GM12872 (cell line): ENCODE measurements at regions not wholly inside any gene's neighbourhood (a gene's known extent, or its start where the extent isn't known, plus 50 kb on each side); places are given as distances from the start of the nearest gene placed in this dataset.

Experiments
- CTCF ChIP-seq: IDR thresholded peaks from 3 replicates; pipeline ENCODE4 v1.5.1; 2011; ENCODE audit warnings: low read depth, mild to moderate bottlenecking, low read length, moderate library complexity; ENCODE audit not compliant: insufficient read depth

DNA sequence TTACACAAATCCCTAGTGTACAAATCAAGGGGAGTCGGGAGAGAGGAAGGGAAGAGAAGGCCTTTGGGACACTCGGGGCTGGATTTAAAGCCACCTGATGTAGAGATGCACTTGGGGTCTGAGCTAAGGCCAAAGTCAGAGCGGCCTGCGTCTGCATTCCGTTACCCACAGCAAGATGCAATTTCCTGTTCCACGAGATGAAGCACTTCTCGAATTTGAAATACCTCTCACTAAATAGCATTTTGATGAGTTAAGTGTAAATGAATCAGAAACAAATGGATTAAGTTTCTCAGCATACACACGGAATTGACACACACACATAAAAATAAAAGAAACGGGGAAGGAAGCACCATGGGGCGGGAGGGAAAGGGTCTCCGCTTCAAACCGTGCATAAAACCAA lies 386.0 kb downstream of the SOX9 start:
- no peak for TF ChIP-seq CTCF

DNA sequence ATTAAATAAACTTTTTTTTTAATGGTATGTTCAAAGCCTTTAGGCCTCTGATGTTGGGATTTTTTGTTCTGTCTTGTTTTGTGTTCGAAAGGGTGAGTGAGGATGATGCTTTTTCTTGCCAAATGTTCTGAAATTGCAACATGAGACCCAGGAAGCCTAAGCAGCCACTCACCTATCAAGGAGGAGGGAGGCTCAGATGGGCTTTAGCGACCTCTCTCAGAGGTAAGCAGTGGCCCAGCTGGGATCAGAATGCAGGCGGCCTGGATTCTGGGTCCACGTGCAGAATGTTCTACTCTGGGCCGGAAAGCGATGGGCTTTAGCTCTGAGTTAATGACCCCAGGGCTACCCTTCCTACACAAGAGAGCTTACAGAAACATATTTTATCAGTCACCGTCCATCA lies 386.6 kb downstream of the SOX9 start:
- TF ChIP-seq CTCF, result no peak

DNA sequence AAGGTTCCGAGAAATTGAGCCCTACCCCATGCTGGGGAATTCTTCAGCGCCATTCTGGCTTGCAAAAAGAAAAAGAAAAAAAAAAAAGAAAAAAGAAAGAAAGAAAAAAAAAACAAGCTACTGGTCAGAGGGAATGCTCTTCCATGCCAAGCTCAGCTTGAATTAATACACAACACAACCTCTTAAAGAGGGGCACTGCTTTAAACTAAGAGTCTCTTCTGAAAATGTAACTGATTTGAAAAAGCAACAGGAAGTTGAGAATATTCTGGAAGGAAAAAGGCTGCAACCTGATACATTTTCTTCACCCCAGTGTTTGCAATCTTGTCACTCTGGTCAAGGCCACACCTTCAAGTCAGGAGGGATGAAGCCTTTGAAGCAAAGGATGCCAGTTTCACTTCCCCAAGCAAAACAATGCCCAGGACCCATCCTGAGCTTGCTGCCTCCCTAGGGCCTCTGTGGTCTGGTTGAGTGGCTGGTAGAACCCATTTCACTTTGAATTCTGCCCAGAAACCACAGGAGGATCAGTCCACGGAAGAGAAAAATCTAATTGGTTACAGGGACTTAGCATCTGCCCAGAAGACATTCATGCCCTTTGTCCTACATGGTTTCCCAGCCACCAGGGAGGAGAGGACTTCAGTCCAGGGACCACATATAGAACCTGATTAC lies 389.7 kb downstream of the SOX9 start:
- TF ChIP-seq CTCF, result no peak

DNA sequence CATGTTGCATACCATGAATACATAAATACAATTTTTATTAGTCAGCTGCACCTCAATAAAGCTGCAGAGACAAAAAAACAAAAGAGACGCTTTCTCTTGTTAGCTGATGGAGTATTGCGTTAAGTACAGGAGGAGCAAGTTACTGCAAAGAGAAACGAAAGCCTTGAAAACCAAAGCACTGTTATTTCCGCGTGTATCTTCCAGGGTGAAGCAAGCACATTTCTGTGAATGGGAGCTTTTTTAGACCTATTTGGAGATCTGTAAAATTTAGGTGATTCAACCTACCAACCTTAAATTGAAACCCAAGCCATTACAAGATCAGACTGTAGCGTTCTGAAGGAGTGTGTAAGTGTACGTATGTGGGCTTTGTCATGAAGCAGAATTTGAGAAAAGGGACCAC lies 390.4 kb downstream of the SOX9 start:
- TF ChIP-seq CTCF, result no peak

GRCh38 chr17:72511874-72512273 lies 391.1 kb downstream of the SOX9 start:
- TF ChIP-seq CTCF, result no peak

DNA sequence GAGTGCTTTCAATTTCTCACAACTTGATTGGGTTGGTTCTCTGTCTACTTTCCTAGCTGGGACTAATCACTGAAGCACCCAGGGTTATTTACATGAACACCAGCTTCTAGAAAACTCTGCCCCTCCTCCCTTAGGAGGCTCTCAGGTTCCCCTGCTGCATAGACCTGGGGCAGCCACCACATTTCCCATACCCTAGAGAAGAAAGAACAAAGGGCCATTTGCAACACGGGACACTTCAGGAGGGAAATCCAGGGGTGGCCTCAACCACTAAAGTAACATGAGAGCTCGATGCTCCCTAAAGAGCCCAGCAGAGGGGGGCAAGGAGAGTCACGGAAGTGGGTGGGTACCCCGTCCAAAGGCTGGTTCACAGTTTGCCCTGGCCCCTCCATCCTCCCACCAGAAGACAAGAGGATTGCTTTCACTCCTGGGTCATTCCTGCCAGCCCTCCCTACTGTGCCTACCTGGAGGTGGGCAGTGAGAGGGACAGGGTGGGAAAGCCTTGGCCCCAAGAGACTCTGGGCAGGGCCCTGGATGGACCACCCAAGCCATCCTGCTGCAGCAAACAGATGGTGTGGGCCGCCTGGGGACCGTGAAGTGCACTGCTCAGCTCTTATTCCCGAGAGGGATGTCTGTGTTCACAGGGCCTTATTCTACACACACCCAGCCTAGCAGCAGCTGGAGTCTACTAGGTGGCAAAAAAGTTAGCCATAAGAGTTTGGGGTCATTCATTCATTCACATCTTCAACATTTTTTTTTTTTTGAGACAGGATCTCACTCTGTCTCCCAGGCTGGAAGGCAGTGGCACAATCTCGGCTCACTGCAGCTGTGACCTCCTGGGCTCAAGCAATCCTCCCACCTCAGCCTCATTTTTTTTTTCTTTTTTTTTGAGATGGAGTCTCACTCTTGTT lies 392.1 kb downstream of the SOX9 start:
- TF ChIP-seq CTCF, result peak; percentile 6; the same call in 1 of the 3 replicates

DNA sequence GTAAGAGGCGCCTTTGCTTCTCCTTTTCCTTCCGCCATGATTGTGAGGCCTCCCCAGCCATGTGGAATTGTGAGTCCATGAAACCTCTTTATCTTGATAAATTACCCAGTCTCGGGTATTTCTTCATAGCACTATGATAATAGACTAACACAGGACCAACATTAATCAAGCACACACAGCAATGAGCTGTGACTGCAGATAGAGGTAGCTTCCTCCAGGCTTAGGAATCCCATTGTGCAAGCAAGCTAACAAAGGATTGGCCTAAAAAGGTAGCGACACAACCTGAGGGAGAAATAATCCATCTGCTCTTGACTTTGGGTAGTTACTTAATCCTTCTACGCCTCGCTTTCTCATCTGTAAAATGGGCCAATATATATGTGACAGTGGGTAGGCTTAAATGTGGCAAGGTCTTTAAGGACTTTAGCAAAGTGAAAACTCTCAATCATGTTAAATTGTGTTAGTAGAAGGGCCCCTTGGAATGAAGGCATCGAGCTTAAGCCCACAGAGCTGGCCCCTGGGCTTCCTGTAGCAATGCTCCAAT lies 393.6 kb downstream of the SOX9 start:
- no peak for TF ChIP-seq CTCF
